Mucosa of descending colon (tissue), 3 donors: ENCODE measurements at regions not wholly inside any gene's neighbourhood (a gene's known extent, or its start where the extent isn't known, plus 50 kb on each side); places are given as distances from the start of the nearest gene placed in this dataset.

Experiments
- ATAC-seq: fragments of 200-7000 bp; cut with Tn5 transposase; one replicate; pipeline ENCODE4 v1.9.1; 2020; ENCODE audit warnings: mild to moderate bottlenecking, moderate library complexity
- DNase-seq, 3 donors: peaks; one replicate each; pipeline ENCODE4 v3.0.0-alpha.2; 2020
- H3K36me3 ChIP-seq: fragments of 200-600 bp; one replicate; pipeline ENCODE4 v1.8.0; 2021; ENCODE audit warnings: low read depth, mild to moderate bottlenecking
- H3K4me1 ChIP-seq: fragments of 200-600 bp; one replicate; pipeline ENCODE4 v1.8.0; 2021; ENCODE audit warnings: low read depth, mild to moderate bottlenecking
- H3K4me3 ChIP-seq: fragments of 200-600 bp; one replicate; pipeline ENCODE4 v1.8.0; 2021; ENCODE audit warnings: mild to moderate bottlenecking
- H3K9me3 ChIP-seq: fragments of 200-600 bp; one replicate; pipeline ENCODE4 v1.8.0; 2021; ENCODE audit warnings: mild to moderate bottlenecking
- CTCF ChIP-seq: fragments of 200-600 bp; IDR thresholded peaks from one replicate; pipeline ENCODE4 v1.8.0; 2022; ENCODE audit warnings: antibody characterized with exemption, mild to moderate bottlenecking
- intact Hi-C, 2 donors: fragments of 100-400 bp; cut with DNase I in 1 of 2; cut with micrococcal nuclease in 1 of 2; formaldehyde crosslinking; loops; one replicate each; pipeline versions ENCODE4 v1.11.0 to v1.11.1; 2022; cut with DNase I, micrococcal nuclease
- donor health status: DM: no; HTN: no; CAD: no; lungs with moderate emphysema.
- donor health status: DM: no; HTN: no; CAD: no.
- donor health status: DM: no; HTN: yes; CAD: no.

- H3K36me3 ChIP-seq = no peaks in the 10 kb centered on the region
- H3K4me3 ChIP-seq = no peak overlapping the region
- ATAC-seq (no peak), DNase-seq (no peak)
- H3K9me3 ChIP-seq = no peaks in the 10 kb centered on the region
- TF ChIP-seq CTCF = no peak
- no peaks in the 10 kb centered on the region for H3K4me1 ChIP-seq
- intact Hi-C loops = no loop called here
These were observed 57.9 kb upstream of the PCDH8 start for GRCh38 chr13:52906122-52906903.

GRCh38 chr13:52905701-52906100 lies 57.3 kb upstream of the PCDH8 start:
- no peak for TF ChIP-seq CTCF
- no peak for ATAC-seq
- DNase-seq = no peak
- H3K4me3 ChIP-seq = no peak overlapping the region
- intact Hi-C loops = no loop called here
- H3K9me3 ChIP-seq = no peaks in the 10 kb centered on the region
- no peaks in the 10 kb centered on the region for H3K36me3 ChIP-seq
- H3K4me1 ChIP-seq = no peaks in the 10 kb centered on the region

GRCh38 chr13:52903320-52903719 lies 54.9 kb upstream of the PCDH8 start:
- Histone ChIP-seq H3K4me1 (no peaks in the 10 kb centered on the region), H3K9me3 (no peaks in the 10 kb centered on the region), H3K4me3 (no peak overlapping the region), H3K36me3 (no peaks in the 10 kb centered on the region)
- intact Hi-C loops = no loop called here
- DNase-seq (no peak), ATAC-seq (no peak)
- no peak for TF ChIP-seq CTCF

GRCh38 chr13:52899206-52899605 lies 50.8 kb upstream of the PCDH8 start:
- H3K4me1 ChIP-seq = no peaks in the 10 kb centered on the region
- no peak for ATAC-seq
- no peak overlapping the region for H3K4me3 ChIP-seq
- no peaks in the 10 kb centered on the region for H3K9me3 ChIP-seq
- intact Hi-C loops = no loop called here
- no peaks in the 10 kb centered on the region for H3K36me3 ChIP-seq
- DNase-seq = no peak
- no peak for TF ChIP-seq CTCF
